HAP-1 (cell line): ENCODE measurements at regions not wholly inside any gene's neighbourhood (a gene's known extent, or its start where the extent isn't known, plus 50 kb on each side); places are given as distances from the start of the nearest gene placed in this dataset.
"Not testable (repeated sequence)": the region's sequence is repeated elsewhere in the genome, so short reads cannot be mapped to it uniquely, and the experiment has no call there.

Experiments used
- DNase-seq, 2 experiments: peaks; one replicate each; pipeline ENCODE4 v3.0.0-alpha.2; 2016 to 2020; ENCODE audit warnings: low spot score in 2 of 2
- H3K27me3 ChIP-seq: fragments of 250-450 bp; sonication (Bioruptor Pico); 2 replicates; pipeline ENCODE4 v1.5.1; 2020; ENCODE audit warnings: low read depth, mild to moderate bottlenecking, moderate library complexity
- H3K36me3 ChIP-seq: fragments of 250-450 bp; sonication (Bioruptor Pico); replicated peaks from 2 replicates; pipeline ENCODE4 v1.5.1; 2020; ENCODE audit warnings: mild to moderate bottlenecking
- H3K4me1 ChIP-seq: fragments of 250-450 bp; sonication (Bioruptor Pico); 2 replicates; pipeline ENCODE4 v1.5.1; 2020; ENCODE audit warnings: mild to moderate bottlenecking
- H3K4me3 ChIP-seq: fragments of 250-450 bp; sonication (Bioruptor Pico); 2 replicates; pipeline ENCODE4 v1.5.1; 2020; ENCODE audit warnings: mild to moderate bottlenecking, moderate library complexity
- H3K9me3 ChIP-seq: fragments of 250-450 bp; sonication (Bioruptor Pico); 2 replicates; pipeline ENCODE4 v1.5.1; 2020; ENCODE audit warnings: mild to moderate bottlenecking, moderate library complexity
- in situ Hi-C: fragments of 300-500 bp; cut with MboI; formaldehyde crosslinking; loops from 3 replicates; pipeline ENCODE4 v1.14.3; 2020; ENCODE audit warnings: low sequenced_read_pairs, inconsistent platforms, mixed read lengths

GRCh38 chr6:74733830-74734620 lies 471.8 kb downstream of the COL12A1 start:
- H3K4me3 ChIP-seq: no peak overlapping the region
- H3K9me3 ChIP-seq: no peaks in the 10 kb centered on the region
- H3K27me3 ChIP-seq: no peaks in the 10 kb centered on the region
- in situ Hi-C loops: no loop called here
- H3K36me3 ChIP-seq: no peaks in the 10 kb centered on the region
- no peaks in the 10 kb centered on the region for H3K4me1 ChIP-seq
- DNase-seq: no peak

GRCh38 chr6:74731931-74732330 lies 473.9 kb downstream of the COL12A1 start:
- H3K36me3 ChIP-seq: no peaks in the 10 kb centered on the region
- H3K27me3 ChIP-seq: no peaks in the 10 kb centered on the region
- in situ Hi-C loops: no loop called here
- no peaks in the 10 kb centered on the region for H3K9me3 ChIP-seq
- DNase-seq: no peak
- H3K4me3 ChIP-seq: no peak overlapping the region
- H3K4me1 ChIP-seq: no peaks in the 10 kb centered on the region

GRCh38 chr6:74731204-74731603 lies 474.6 kb downstream of the COL12A1 start:
- Histone ChIP-seq H3K27me3 (no peaks in the 10 kb centered on the region), H3K36me3 (no peaks in the 10 kb centered on the region), H3K9me3 (no peaks in the 10 kb centered on the region), H3K4me1 (no peaks in the 10 kb centered on the region), H3K4me3 (no peak overlapping the region)
- no peak for DNase-seq
- in situ Hi-C loops: no loop called here

- DNase-seq: no peak
- H3K4me3 ChIP-seq: no peak overlapping the region
- no peaks in the 10 kb centered on the region for H3K27me3 ChIP-seq
- no peaks in the 10 kb centered on the region for H3K4me1 ChIP-seq
- no peaks in the 10 kb centered on the region for H3K9me3 ChIP-seq
- in situ Hi-C loops: no loop called here
- H3K36me3 ChIP-seq: no peaks in the 10 kb centered on the region
These were observed 484.9 kb downstream of the COL12A1 start for GRCh38 chr6:74720923-74721322.

- Histone ChIP-seq H3K27me3 (no peaks in the 10 kb centered on the region), H3K9me3 (no peaks in the 10 kb centered on the region), H3K4me1 (no peaks in the 10 kb centered on the region), H3K36me3 (no peaks in the 10 kb centered on the region), H3K4me3 (no peak overlapping the region)
- in situ Hi-C loops: no loop called here
- DNase-seq: no peak
These were observed 488.3 kb downstream of the COL12A1 start for GRCh38 chr6:74717591-74717990.

GRCh38 chr6:74715355-74716085 lies 490.3 kb downstream of the COL12A1 start:
- H3K9me3 ChIP-seq: no peaks in the 10 kb centered on the region
- no peaks in the 10 kb centered on the region for H3K27me3 ChIP-seq
- H3K36me3 ChIP-seq: no peaks in the 10 kb centered on the region
- in situ Hi-C loops: no loop called here
- no peaks in the 10 kb centered on the region for H3K4me1 ChIP-seq
- no peak for DNase-seq
- no peak overlapping the region for H3K4me3 ChIP-seq

- H3K4me3 ChIP-seq: no peak overlapping the region
- no peaks in the 10 kb centered on the region for H3K9me3 ChIP-seq
- H3K27me3 ChIP-seq: no peaks in the 10 kb centered on the region
- in situ Hi-C loops: no loop called here
- H3K4me1 ChIP-seq: no peaks in the 10 kb centered on the region
- H3K36me3 ChIP-seq: no peaks in the 10 kb centered on the region
- no peak for DNase-seq
These were observed 491.9 kb downstream of the COL12A1 start for GRCh38 chr6:74713941-74714340.

GRCh38 chr6:74705451-74705850 lies 500.4 kb downstream of the COL12A1 start:
- Histone ChIP-seq H3K4me3 (no peak overlapping the region), H3K9me3 (no peaks in the 10 kb centered on the region), H3K27me3 (no peaks in the 10 kb centered on the region), H3K4me1 (no peaks in the 10 kb centered on the region), H3K36me3 (no peaks in the 10 kb centered on the region)
- in situ Hi-C loops: no loop called here
- DNase-seq: no peak

- H3K4me3 ChIP-seq, DNase-seq, in situ Hi-C loops, H3K4me1 ChIP-seq, H3K9me3 ChIP-seq, H3K27me3 ChIP-seq, H3K36me3 ChIP-seq: not testable (repeated sequence)
These were observed 501.3 kb downstream of the COL12A1 start for GRCh38 chr6:74704540-74704939.

- H3K36me3 ChIP-seq: no peaks in the 10 kb centered on the region
- H3K9me3 ChIP-seq: no peaks in the 10 kb centered on the region
- no peak overlapping the region for H3K4me3 ChIP-seq
- H3K4me1 ChIP-seq: no peaks in the 10 kb centered on the region
- in situ Hi-C loops: no loop called here
- no peaks in the 10 kb centered on the region for H3K27me3 ChIP-seq
- no peak for DNase-seq
These were observed 515.5 kb downstream of the COL12A1 start for GRCh38 chr6:74690365-74690764.

GRCh38 chr6:74689601-74690000 lies 516.3 kb downstream of the COL12A1 start:
- no peaks in the 10 kb centered on the region for H3K4me1 ChIP-seq
- in situ Hi-C loops: no loop called here

GRCh38 chr6:74677463-74677862 lies 528.4 kb downstream of the COL12A1 start:
- Histone ChIP-seq H3K27me3 (no peaks in the 10 kb centered on the region), H3K4me1 (no peaks in the 10 kb centered on the region), H3K9me3 (no peaks in the 10 kb centered on the region), H3K4me3 (no peak overlapping the region), H3K36me3 (no peaks in the 10 kb centered on the region)
- in situ Hi-C loops: no loop called here
- DNase-seq: no peak

More at GRCh38 chr6:74689601-74690000, 516.3 kb downstream of the COL12A1 start:
- no peaks in the 10 kb centered on the region for H3K27me3 ChIP-seq
- no peaks in the 10 kb centered on the region for H3K36me3 ChIP-seq
- H3K4me3 ChIP-seq: no peak overlapping the region
- no peaks in the 10 kb centered on the region for H3K9me3 ChIP-seq
- DNase-seq: no peak

GRCh38 chr6:74676906-74677305 lies 528.9 kb downstream of the COL12A1 start:
- Histone ChIP-seq H3K4me3 (no peak overlapping the region), H3K36me3 (no peaks in the 10 kb centered on the region), H3K27me3 (no peaks in the 10 kb centered on the region), H3K9me3 (no peaks in the 10 kb centered on the region), H3K4me1 (no peaks in the 10 kb centered on the region)
- in situ Hi-C loops: no loop called here
- DNase-seq: no peak

GRCh38 chr6:74674377-74674776 lies 531.5 kb downstream of the COL12A1 start:
- in situ Hi-C loops: no loop called here

More at GRCh38 chr6:74674377-74674776, 531.5 kb downstream of the COL12A1 start:
- Histone ChIP-seq H3K4me3 (no peak overlapping the region), H3K4me1 (no peaks in the 10 kb centered on the region), H3K9me3 (no peaks in the 10 kb centered on the region), H3K36me3 (no peaks in the 10 kb centered on the region), H3K27me3 (no peaks in the 10 kb centered on the region)
- DNase-seq: no peak
